CD8-positive, alpha-beta memory T cell (primary cell): ENCODE measurements at regions not wholly inside any gene's neighbourhood (a gene's known extent, or its start where the extent isn't known, plus 50 kb on each side); places are given as distances from the start of the nearest gene placed in this dataset.

Source experiments
- CTCF ChIA-PET: fragments of 350-600 bp; sonication (Branson Sonifier 250); formaldehyde crosslinking; loops from one replicate; lab custom pipeline; 2021; ENCODE audit warnings: antibody characterized with exemption; lab: Charles Lee
- POLR2A ChIA-PET: fragments of 350-600 bp; sonication (Branson Sonifier 250); formaldehyde crosslinking; loops from one replicate; lab custom pipeline; 2021; ENCODE audit warnings: antibody characterized with exemption; lab: Charles Lee
- DNase-seq, 5 donors: peaks; one replicate each; pipeline versions ENCODE4 v3.0.0 to v3.0.0-alpha.2; 2020 to 2022; ENCODE audit warnings: mixed read lengths in 1 of 5
- H3K27ac ChIP-seq: one replicate; pipeline ENCODE4 v1.7.0; 2013; ENCODE audit warnings: low read depth, mild to moderate bottlenecking, low read length, moderate library complexity
- H3K27me3 ChIP-seq: 2 replicates; pipeline ENCODE4 v1.7.0; 2013; ENCODE audit warnings: low read length, mild to moderate bottlenecking; ENCODE audit not compliant: insufficient read depth, poor library complexity, severe bottlenecking
- H3K36me3 ChIP-seq: 2 replicates; pipeline ENCODE4 v1.7.0; 2013; ENCODE audit warnings: mild to moderate bottlenecking, low read length, moderate library complexity; ENCODE audit not compliant: insufficient read depth
- H3K4me1 ChIP-seq: 2 replicates; pipeline ENCODE4 v1.7.0; 2013; ENCODE audit warnings: mild to moderate bottlenecking, low read length, moderate library complexity; ENCODE audit not compliant: insufficient read depth
- H3K4me3 ChIP-seq: 2 replicates; pipeline ENCODE4 v1.7.0; 2013; ENCODE audit warnings: mild to moderate bottlenecking, low read length
- H3K9me3 ChIP-seq: 2 replicates; pipeline ENCODE4 v1.7.0; 2013; ENCODE audit warnings: mild to moderate bottlenecking, low read length
- H3K27ac Mint-ChIP-seq, 8 donors: one replicate each; pipeline ENCODE4 v1.8.0; 2020 to 2021; ENCODE audit warnings: mixed read lengths in 8 of 8, mild to moderate bottlenecking in 6 of 8, inconsistent platforms in 3 of 8, moderate library complexity in 3 of 8
- H3K27me3 Mint-ChIP-seq, 2 donors: one replicate each; pipeline ENCODE4 v1.8.0; 2020 to 2021; ENCODE audit warnings: mixed read lengths in 2 of 2, mild to moderate bottlenecking in 1 of 2, moderate library complexity in 1 of 2
- H3K36me3 Mint-ChIP-seq, 3 donors: one replicate each; pipeline ENCODE4 v1.8.0; 2020 to 2021; ENCODE audit warnings: mixed read lengths in 3 of 3, inconsistent platforms in 1 of 3, mild to moderate bottlenecking in 1 of 3
- H3K4me1 Mint-ChIP-seq, 3 donors: one replicate each; pipeline ENCODE4 v1.8.0; 2020 to 2021; ENCODE audit warnings: mixed read lengths in 3 of 3, inconsistent platforms in 1 of 3, mild to moderate bottlenecking in 1 of 3
- H3K4me3 Mint-ChIP-seq, 7 donors: one replicate each; pipeline ENCODE4 v1.8.0; 2020 to 2021; ENCODE audit warnings: mixed read lengths in 7 of 7, mild to moderate bottlenecking in 6 of 7, moderate library complexity in 4 of 7, inconsistent platforms in 2 of 7
- H3K9me3 Mint-ChIP-seq, 5 donors: one replicate each; pipeline ENCODE4 v1.8.0; 2020 to 2022; ENCODE audit warnings: mixed read lengths in 5 of 5, mild to moderate bottlenecking in 3 of 5, moderate library complexity in 2 of 5, inconsistent platforms in 1 of 5

DNA sequence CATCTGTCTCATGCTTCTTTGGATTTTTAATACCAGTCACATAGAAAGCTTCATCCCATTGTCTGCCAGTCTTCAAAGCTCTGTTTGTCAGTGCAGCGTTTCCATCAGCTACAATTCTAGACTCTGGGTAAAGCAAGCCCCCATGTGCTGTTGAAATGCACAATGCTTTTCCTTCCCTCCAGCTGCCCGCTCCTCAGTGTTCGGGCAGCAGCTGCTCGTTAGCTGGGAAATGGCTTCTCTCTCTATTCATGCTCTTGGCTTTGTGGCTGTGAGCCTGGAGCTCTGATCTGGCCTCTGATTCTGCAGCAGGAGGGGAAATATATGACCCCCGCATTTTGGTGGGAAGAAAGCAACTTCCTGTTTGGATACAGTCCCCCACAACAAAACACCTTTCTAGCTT lies 213.0 kb upstream of the CDYL start:
- H3K4me1 Mint-ChIP-seq: no peaks in the 10 kb centered on the region
- no peak overlapping the region for H3K27ac ChIP-seq
- H3K27me3 Mint-ChIP-seq: peaks cover 9 to 16% of the 10 kb centered on the region in 2 donors
- no peaks in the 10 kb centered on the region for H3K9me3 ChIP-seq
- no peaks in the 10 kb centered on the region for H3K4me1 ChIP-seq
- no peaks in the 10 kb centered on the region for H3K27me3 ChIP-seq
- no peak overlapping the region for H3K4me3 Mint-ChIP-seq
- H3K27ac Mint-ChIP-seq: no peak overlapping the region
- no peaks in the 10 kb centered on the region for H3K9me3 Mint-ChIP-seq
- DNase-seq: no peak
- no peaks in the 10 kb centered on the region for H3K36me3 ChIP-seq
- ChIA-PET POLR2A (no interaction called here), CTCF (no interaction called here)
- H3K36me3 Mint-ChIP-seq: no peaks in the 10 kb centered on the region
- no peak overlapping the region for H3K4me3 ChIP-seq

DNA sequence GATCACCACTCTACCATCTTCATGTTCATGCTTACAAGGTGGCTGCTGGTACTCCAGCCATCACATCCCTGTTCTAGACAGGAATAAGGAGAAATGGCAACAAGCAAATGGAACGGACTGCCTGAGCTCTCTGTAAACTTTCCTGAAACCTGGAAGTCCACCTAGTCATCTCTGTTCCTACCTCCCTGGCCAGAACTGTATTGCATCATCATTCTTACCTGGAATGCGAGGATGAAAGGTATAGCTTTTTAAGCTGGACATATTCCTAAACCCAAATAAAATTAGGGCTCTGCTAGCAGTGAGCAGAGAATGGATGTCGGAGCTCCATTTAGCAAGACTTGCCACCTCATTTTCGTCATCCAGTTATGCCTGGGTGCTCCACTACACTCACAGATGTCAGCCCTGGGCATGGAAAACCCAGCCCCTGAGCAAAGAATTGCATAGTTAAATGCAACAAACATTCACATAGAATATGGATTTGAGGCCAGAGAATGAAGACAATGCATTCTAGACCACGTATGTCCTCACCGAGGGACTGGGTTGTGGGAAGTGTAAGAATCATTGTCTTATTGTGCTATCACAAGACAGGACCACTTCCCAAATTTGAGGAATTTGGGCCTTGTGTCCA lies 214.3 kb upstream of the CDYL start:
- peaks cover 7 to 22% of the 10 kb centered on the region in 2 donors for H3K27me3 Mint-ChIP-seq
- no peak for DNase-seq
- no peaks in the 10 kb centered on the region for H3K36me3 Mint-ChIP-seq
- Histone ChIP-seq H3K27ac (no peak overlapping the region), H3K36me3 (no peaks in the 10 kb centered on the region), H3K27me3 (no peaks in the 10 kb centered on the region), H3K4me3 (no peak overlapping the region), H3K4me1 (no peaks in the 10 kb centered on the region), H3K9me3 (no peaks in the 10 kb centered on the region)
- ChIA-PET POLR2A (no interaction called here), CTCF (no interaction called here)
- H3K4me3 Mint-ChIP-seq: no peak overlapping the region
- no peaks in the 10 kb centered on the region for H3K4me1 Mint-ChIP-seq
- no peak overlapping the region for H3K27ac Mint-ChIP-seq
- H3K9me3 Mint-ChIP-seq: no peaks in the 10 kb centered on the region

DNA sequence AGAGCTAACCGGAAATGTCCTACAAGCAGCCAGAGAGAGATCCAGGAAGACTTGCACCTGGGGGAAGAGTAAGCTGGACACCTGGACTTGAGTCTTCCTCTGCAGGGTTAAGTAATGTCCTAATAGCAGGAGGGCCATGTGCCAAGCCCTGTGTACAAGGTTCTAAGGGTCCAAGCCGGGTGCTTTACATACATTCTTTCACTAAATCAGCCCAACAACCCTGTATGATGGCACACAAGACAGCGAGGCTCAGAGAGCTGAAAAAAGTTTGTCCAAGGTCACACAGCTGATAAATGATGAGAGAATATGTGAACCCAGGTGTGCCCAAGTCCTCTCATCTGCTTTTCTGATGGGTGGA lies 215.1 kb upstream of the CDYL start:
- CTCF ChIA-PET: no interaction called here
- Histone ChIP-seq H3K36me3 (no peaks in the 10 kb centered on the region), H3K4me1 (no peaks in the 10 kb centered on the region), H3K9me3 (no peaks in the 10 kb centered on the region), H3K4me3 (no peak overlapping the region), H3K27ac (no peak overlapping the region), H3K27me3 (no peaks in the 10 kb centered on the region)
- H3K4me3 Mint-ChIP-seq: no peak overlapping the region
- no peaks in the 10 kb centered on the region for H3K4me1 Mint-ChIP-seq
- no peaks in the 10 kb centered on the region for H3K36me3 Mint-ChIP-seq
- peak overlapping the region in 1 of 8 donors; percentile 6 for H3K27ac Mint-ChIP-seq
- POLR2A ChIA-PET: no interaction called here
- no peak for DNase-seq
- peaks cover 10 to 22% of the 10 kb centered on the region in 2 donors for H3K27me3 Mint-ChIP-seq
- no peaks in the 10 kb centered on the region for H3K9me3 Mint-ChIP-seq

DNA sequence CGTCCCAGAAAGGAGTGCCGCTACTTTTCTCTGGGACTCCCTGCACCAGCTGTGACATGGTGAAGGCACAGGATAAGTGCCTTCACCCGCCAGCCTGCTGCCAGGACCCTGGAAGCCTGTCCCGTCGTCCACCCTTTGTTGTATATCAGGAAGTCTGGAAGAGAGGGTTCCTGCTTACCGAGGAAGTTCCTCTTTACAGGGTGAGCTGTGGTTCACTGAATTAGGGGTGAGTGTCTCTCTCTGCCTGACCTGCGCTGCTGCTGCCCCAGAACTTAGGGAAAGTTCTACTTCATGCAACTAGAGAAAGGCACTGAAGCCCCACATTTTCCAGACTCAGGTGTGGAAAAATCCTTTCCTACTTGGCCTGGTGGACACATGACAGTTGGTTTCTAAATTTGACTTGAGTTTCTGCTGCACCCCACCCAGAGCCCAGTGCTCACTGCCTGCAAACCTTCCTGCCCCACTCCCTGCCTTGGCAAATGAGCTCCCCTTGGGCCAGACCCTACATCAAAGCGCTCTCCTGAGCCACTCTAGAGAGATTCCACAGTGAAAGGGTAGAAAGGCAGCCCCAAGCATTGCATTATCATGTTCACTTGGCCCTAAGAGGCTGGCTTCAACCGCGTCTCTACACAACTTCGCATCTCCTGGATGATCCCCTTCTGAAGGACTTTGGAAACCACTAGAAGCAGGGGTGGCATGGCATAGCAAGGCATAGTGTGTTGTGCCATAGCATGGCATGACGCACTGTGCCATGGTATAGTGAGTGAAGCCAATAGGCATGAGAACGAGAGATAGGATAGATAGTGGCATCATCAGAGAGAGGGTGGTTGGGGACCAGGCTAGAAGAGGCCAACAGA lies 215.8 kb upstream of the CDYL start:
- H3K4me1 Mint-ChIP-seq: no peaks in the 10 kb centered on the region
- H3K4me3 ChIP-seq: no peak overlapping the region
- H3K27me3 Mint-ChIP-seq: peaks cover 10 to 22% of the 10 kb centered on the region in 2 donors
- no peak for DNase-seq
- H3K36me3 ChIP-seq: no peaks in the 10 kb centered on the region
- no peak overlapping the region for H3K4me3 Mint-ChIP-seq
- ChIA-PET CTCF (no interaction called here), POLR2A (no interaction called here)
- no peaks in the 10 kb centered on the region for H3K36me3 Mint-ChIP-seq
- no peaks in the 10 kb centered on the region for H3K4me1 ChIP-seq
- no peak overlapping the region for H3K27ac ChIP-seq
- peak overlapping the region in 1 of 8 donors; percentile 6 for H3K27ac Mint-ChIP-seq
- H3K9me3 ChIP-seq: no peaks in the 10 kb centered on the region
- no peaks in the 10 kb centered on the region for H3K9me3 Mint-ChIP-seq
- no peaks in the 10 kb centered on the region for H3K27me3 ChIP-seq

DNA sequence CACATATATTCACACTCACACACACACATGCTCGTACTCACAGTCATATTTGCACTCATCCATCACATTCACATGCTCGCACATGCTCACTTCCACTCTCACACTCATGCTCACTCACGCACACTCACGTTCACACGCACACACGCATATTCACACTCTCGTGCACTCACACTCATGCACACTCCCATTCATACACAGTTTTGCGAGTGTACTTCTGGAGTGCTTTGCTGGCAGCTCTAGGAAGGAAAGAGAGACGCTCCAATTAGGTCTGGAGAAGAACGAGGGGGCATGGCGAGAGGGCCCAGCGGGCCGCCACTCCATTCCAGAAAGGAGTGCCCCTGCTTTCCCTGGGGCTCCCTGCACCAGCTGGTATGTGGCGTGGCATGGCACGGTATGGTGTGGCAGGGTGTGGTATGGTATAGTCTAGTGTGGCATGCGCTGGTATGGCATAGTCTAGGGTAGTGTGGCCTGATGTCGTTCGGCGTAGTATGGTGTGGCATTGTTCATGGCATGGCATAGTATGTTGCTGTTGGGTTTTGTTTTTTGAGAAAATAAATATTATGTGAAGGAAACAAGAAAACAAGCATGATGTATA lies 216.8 kb upstream of the CDYL start:
- Mint-ChIP-seq H3K9me3 (no peaks in the 10 kb centered on the region), H3K4me3 (no peak overlapping the region)

DNA sequence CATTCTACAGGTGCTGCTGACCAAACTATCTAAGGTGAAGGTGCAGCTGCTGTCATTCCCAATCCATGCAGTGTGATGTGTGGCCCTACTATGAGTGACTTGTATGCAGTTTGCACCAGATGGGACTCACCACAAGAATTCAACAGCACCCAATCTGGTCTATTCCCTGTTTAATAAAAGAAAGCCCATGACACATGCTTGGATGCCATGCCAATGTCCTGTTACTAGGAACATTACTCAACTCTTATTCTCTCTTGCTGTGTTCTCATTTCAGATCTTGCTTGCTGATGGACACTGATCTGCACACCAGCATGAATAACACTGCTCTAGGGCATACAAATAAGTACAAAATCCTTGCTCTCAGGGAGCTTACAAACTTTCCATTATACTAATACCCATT lies 221.6 kb upstream of the CDYL start:
- Mint-ChIP-seq H3K27me3 (peaks cover 11 to 41% of the 10 kb centered on the region in 2 donors), H3K27ac (no peak overlapping the region), H3K36me3 (no peaks in the 10 kb centered on the region), H3K4me1 (peaks cover 3 to 5% (median 5%) of the 10 kb centered on the region in 3 donors), H3K9me3 (peaks cover 0 to 5% (median 2%) of the 10 kb centered on the region in 5 donors), H3K4me3 (no peak overlapping the region)
- Histone ChIP-seq H3K9me3 (no peaks in the 10 kb centered on the region), H3K4me3 (no peak overlapping the region), H3K36me3 (no peaks in the 10 kb centered on the region), H3K4me1 (no peaks in the 10 kb centered on the region), H3K27ac (no peak overlapping the region), H3K27me3 (no peaks in the 10 kb centered on the region)
- POLR2A ChIA-PET: no interaction called here
- DNase-seq: no peak
- CTCF ChIA-PET: no interaction called here

More for the DNA sequence above, 216.8 kb upstream of the CDYL start:
- peaks cover 9 to 24% of the 10 kb centered on the region in 2 donors for H3K27me3 Mint-ChIP-seq
- no peaks in the 10 kb centered on the region for H3K36me3 Mint-ChIP-seq
- H3K4me1 ChIP-seq: no peaks in the 10 kb centered on the region
- H3K9me3 ChIP-seq: no peaks in the 10 kb centered on the region
- CTCF ChIA-PET: no interaction called here
- H3K4me1 Mint-ChIP-seq: no peaks in the 10 kb centered on the region
- POLR2A ChIA-PET: no interaction called here
- no peaks in the 10 kb centered on the region for H3K27me3 ChIP-seq
- no peak overlapping the region for H3K27ac Mint-ChIP-seq
- H3K4me3 ChIP-seq: no peak overlapping the region
- no peak overlapping the region for H3K27ac ChIP-seq
- no peaks in the 10 kb centered on the region for H3K36me3 ChIP-seq
- no peak for DNase-seq

DNA sequence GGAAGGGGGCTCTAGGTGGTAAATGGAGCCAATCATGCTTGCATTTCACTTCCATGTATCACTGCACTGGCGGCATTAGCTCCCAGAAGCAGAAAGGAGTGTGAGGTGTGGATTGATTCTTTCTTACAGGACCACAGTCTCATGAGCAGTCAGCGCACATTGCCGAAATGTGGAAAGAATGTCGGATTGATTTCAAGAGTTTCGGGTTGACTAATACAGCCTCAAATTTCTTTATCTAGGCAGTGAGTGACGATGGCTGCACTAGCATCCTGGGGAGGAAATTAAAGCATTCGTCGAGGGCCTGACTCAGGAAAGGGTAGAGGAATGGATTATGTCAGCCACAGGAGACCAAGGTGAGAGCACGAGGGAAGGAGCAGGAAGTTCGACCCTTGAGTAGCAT lies 222.8 kb upstream of the CDYL start:
- no peaks in the 10 kb centered on the region for H3K9me3 ChIP-seq
- ChIA-PET CTCF (no interaction called here), POLR2A (no interaction called here)
- Mint-ChIP-seq H3K36me3 (no peaks in the 10 kb centered on the region), H3K4me1 (peaks cover 3 to 5% (median 5%) of the 10 kb centered on the region in 3 donors), H3K27me3 (peaks cover 11 to 36% of the 10 kb centered on the region in 2 donors), H3K27ac (no peak overlapping the region), H3K4me3 (peak overlapping the region in 2 of 7 donors; percentile 0 to 6), H3K9me3 (peaks cover 0 to 5% (median 2%) of the 10 kb centered on the region in 5 donors)
- H3K27me3 ChIP-seq: no peaks in the 10 kb centered on the region
- H3K36me3 ChIP-seq: no peaks in the 10 kb centered on the region
- no peaks in the 10 kb centered on the region for H3K4me1 ChIP-seq
- H3K27ac ChIP-seq: no peak overlapping the region
- DNase-seq: no peak
- H3K4me3 ChIP-seq: no peak overlapping the region

DNA sequence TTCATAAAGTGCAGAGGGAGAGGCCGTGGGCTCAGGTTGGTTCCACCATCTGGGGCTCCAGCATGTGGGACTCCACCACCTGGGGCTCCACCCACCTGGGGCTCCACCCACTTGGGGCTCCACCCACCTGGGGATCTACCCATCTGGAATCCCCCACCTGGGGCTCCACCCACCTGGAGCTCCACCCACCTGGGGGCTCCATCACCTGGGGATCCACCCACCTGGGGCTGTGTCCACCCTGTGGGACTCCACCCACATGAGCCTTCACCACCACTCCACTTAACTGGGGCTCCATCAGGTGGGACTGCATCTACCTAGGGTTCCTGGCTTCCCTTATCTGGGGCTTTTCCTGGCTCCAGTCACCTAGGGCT lies 226.0 kb upstream of the CDYL start:
- peaks cover 0 to 5% (median 2%) of the 10 kb centered on the region in 5 donors for H3K9me3 Mint-ChIP-seq
- no peaks in the 10 kb centered on the region for H3K27me3 ChIP-seq
- no peak overlapping the region for H3K4me3 ChIP-seq
- no peak overlapping the region for H3K4me3 Mint-ChIP-seq
- peak overlapping the region in 1 of 8 donors; percentile 23 for H3K27ac Mint-ChIP-seq
- no peak for DNase-seq
- no peaks in the 10 kb centered on the region for H3K36me3 ChIP-seq
- ChIA-PET POLR2A (no interaction called here), CTCF (no interaction called here)
- H3K4me1 ChIP-seq: no peaks in the 10 kb centered on the region
- H3K9me3 ChIP-seq: no peaks in the 10 kb centered on the region
- peaks cover 7 to 30% of the 10 kb centered on the region in 2 donors for H3K27me3 Mint-ChIP-seq
- peaks cover 3 to 5% (median 5%) of the 10 kb centered on the region in 3 donors for H3K4me1 Mint-ChIP-seq
- no peaks in the 10 kb centered on the region for H3K36me3 Mint-ChIP-seq
- no peak overlapping the region for H3K27ac ChIP-seq
